ENCODE measurements at regions not wholly inside any gene's neighbourhood (a gene's known extent, or its start where the extent isn't known, plus 50 kb on each side); places are given as distances from the start of the nearest gene placed in this dataset.

DNA sequence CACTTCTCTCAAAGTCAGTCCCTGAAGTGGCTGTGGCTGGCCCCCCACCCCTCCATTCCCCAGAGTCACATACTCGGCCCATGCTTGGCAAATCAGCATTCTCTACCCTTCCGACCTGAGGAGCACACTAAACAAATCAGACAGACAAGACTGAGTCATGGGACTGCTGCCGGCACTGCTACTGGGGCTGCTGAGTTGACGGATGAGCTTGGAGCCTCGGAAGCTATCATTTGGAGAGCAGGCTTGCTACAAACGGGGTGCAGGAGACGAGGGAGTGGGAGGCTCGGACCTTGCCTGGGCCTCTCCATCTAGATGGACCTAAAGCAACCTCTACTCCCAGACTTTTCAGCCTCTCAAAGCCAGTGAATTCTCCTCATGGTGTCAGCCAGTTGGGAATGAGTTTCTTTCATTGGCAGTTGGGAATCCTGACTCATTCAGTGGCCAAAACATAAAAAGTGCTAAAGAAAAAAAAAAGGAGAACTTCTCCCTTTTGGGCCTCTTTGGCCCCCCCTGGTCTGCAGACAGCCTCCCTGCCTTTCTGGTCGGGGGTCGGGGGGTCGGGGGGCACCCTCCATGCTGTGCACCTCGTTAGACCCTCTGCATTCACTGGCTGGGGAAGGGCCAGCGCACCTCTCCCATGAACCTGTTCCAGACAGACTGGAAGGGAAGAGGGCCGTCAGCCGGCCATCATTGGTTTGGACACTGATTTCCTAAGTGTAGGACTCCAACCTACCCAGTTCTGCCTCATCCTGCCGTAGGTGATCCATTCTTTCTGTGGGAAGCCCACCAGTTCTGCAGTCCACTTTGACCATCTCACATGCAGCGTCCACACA, 52.3 kb upstream of the COL13A1 start:
- TF ChIP-seq POLR2A (IDR thresholded peaks at IDR 0.05; ENCODE audit: low read depth): no peak
- TF ChIP-seq, protein P1, sequence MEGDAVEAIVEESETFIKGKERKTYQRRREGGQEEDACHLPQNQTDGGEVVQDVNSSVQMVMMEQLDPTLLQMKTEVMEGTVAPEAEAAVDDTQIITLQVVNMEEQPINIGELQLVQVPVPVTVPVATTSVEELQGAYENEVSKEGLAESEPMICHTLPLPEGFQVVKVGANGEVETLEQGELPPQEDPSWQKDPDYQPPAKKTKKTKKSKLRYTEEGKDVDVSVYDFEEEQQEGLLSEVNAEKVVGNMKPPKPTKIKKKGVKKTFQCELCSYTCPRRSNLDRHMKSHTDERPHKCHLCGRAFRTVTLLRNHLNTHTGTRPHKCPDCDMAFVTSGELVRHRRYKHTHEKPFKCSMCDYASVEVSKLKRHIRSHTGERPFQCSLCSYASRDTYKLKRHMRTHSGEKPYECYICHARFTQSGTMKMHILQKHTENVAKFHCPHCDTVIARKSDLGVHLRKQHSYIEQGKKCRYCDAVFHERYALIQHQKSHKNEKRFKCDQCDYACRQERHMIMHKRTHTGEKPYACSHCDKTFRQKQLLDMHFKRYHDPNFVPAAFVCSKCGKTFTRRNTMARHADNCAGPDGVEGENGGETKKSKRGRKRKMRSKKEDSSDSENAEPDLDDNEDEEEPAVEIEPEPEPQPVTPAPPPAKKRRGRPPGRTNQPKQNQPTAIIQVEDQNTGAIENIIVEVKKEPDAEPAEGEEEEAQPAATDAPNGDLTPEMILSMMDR (IDR thresholded peaks at IDR 0.05): no peak
- no peak for TF ChIP-seq POLR2AphosphoS5 (IDR thresholded peaks at IDR 0.05)
